ENCODE measurements at regions not wholly inside any gene's neighbourhood (a gene's known extent, or its start where the extent isn't known, plus 50 kb on each side); places are given as distances from the start of the nearest gene placed in this dataset.

- no peak for TF ChIP-seq CTCF (IDR thresholded peaks at IDR 0.05; ENCODE audit: insufficient read depth, low read length, missing control alignments)
- POLR2A ChIA-PET = no interaction called here
- CTCF ChIA-PET = no interaction called here
- H3K4me3 ChIP-seq (ENCODE audit: low read depth, low read length) = no peak overlapping the region
- no peak for DNase-seq (ENCODE audit: low read depth, low spot score)
Observed at GRCh38 chr5:91699429-91699828, 316.3 kb upstream of the ARRDC3 start.

- POLR2A ChIA-PET = no interaction called here
- TF ChIP-seq CTCF (IDR thresholded peaks at IDR 0.05; ENCODE audit: insufficient read depth, low read length, missing control alignments) = no peak
Observed at GRCh38 chr5:91691592-91691991, 308.5 kb upstream of the ARRDC3 start.

GRCh38 chr5:91690921-91691320 is 307.8 kb upstream of the ARRDC3 start:
- ChIA-PET POLR2A (no interaction called here), CTCF (no interaction called here)
- no peak for TF ChIP-seq CTCF (IDR thresholded peaks at IDR 0.05; ENCODE audit: insufficient read depth, low read length, missing control alignments)
- no peak for DNase-seq (ENCODE audit: low read depth, low spot score)
- H3K4me3 ChIP-seq (ENCODE audit: low read depth, low read length) = no peak overlapping the region

More at GRCh38 chr5:91691592-91691991, 308.5 kb upstream of the ARRDC3 start:
- no peak for DNase-seq (ENCODE audit: low read depth, low spot score)
- CTCF ChIA-PET = no interaction called here
- no peak overlapping the region for H3K4me3 ChIP-seq (ENCODE audit: low read depth, low read length)

GRCh38 chr5:91687430-91687829 is 304.3 kb upstream of the ARRDC3 start:
- no peak overlapping the region for H3K4me3 ChIP-seq (ENCODE audit: low read depth, low read length)
- ChIA-PET POLR2A (no interaction called here), CTCF (no interaction called here)
- DNase-seq (ENCODE audit: low read depth, low spot score) = no peak
- TF ChIP-seq CTCF (IDR thresholded peaks at IDR 0.05; ENCODE audit: insufficient read depth, low read length, missing control alignments) = no peak

- TF ChIP-seq CTCF (IDR thresholded peaks at IDR 0.05; ENCODE audit: insufficient read depth, low read length, missing control alignments) = no peak
- no peak for DNase-seq (ENCODE audit: low read depth, low spot score)
- ChIA-PET CTCF (no interaction called here), POLR2A (no interaction called here)
- H3K4me3 ChIP-seq (ENCODE audit: low read depth, low read length) = no peak overlapping the region
Observed at GRCh38 chr5:91684625-91685024, 301.5 kb upstream of the ARRDC3 start.

- no peak for DNase-seq (ENCODE audit: low read depth, low spot score)
- CTCF ChIA-PET = no interaction called here
- H3K4me3 ChIP-seq (ENCODE audit: low read depth, low read length) = no peak overlapping the region
- TF ChIP-seq CTCF (IDR thresholded peaks at IDR 0.05; ENCODE audit: insufficient read depth, low read length, missing control alignments) = no peak
- POLR2A ChIA-PET = no interaction called here
Observed at GRCh38 chr5:91670563-91670962, 287.4 kb upstream of the ARRDC3 start.

Measured in AG04449 (cell line).